GM11168 (cell line): ENCODE measurements at regions not wholly inside any gene's neighbourhood (a gene's known extent, or its start where the extent isn't known, plus 50 kb on each side); places are given as distances from the start of the nearest gene placed in this dataset.
"Not testable (repeated sequence)": the region's sequence is repeated elsewhere in the genome, so short reads cannot be mapped to it uniquely, and the experiment has no call there.

ENCODE experiments used
- in situ Hi-C: fragments of 300-500 bp; cut with MboI; formaldehyde crosslinking; loops from one replicate; pipeline ENCODE4 v1.12.0; 2022; ENCODE audit warnings: low sequenced_read_pairs; ENCODE audit not compliant: unreplicated experiment

- in situ Hi-C loops, result no loop called here
Measured at GRCh38 chr1:222940095-222940494, 125.3 kb downstream of the DISP1 start.

- in situ Hi-C loops, result no loop called here
Measured at GRCh38 chr1:222940906-222941305, 126.1 kb downstream of the DISP1 start.

DNA sequence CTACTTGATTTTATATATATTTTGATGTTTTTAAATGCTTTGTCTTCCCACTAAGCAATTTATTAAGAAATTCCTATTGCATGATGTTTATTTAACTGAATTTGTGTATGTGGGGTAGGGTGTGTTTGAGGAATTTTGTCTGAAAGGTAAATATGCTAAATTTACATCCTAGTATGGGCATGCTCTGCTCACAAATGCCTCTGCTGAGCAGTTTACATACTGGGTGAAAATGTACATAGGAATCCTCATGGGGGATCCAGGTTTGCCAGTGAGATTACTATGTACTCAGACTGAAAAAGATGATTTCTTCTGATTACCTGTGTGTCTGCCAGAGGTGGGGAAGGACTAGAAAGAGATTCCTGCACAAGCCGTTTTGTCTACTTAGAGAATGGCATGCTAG is 126.6 kb downstream of the DISP1 start:
- in situ Hi-C loops, result no loop called here

- in situ Hi-C loops, result no loop called here
Measured at GRCh38 chr1:222946436-222946835, 131.6 kb downstream of the DISP1 start.

DNA sequence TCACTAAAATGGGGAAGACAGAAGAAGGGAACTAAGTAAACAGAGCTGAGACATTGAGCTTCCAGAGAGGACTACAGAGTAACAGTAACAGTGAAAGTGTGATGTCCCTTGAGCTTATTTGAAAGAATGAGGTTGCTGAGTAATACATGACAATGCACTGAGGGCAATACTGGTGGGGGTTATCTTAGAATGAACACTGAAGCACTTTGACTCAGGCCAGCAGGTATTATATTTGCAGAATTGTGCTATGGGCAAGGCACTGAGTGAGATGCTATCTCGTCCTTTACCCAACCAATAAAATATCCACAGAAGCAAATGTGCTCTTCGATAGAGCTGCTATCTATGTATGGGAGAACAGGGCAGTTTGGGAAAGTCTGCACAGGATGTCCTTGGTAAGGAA is 133.2 kb downstream of the DISP1 start:
- in situ Hi-C loops, result no loop called here

GRCh38 chr1:222950892-222951291 is 136.1 kb downstream of the DISP1 start:
- in situ Hi-C loops, result no loop called here

- in situ Hi-C loops, result no loop called here
Measured at GRCh38 chr1:222953585-222953984, 138.7 kb downstream of the DISP1 start.

GRCh38 chr1:222955964-222956363 is 141.1 kb downstream of the DISP1 start:
- in situ Hi-C loops, result no loop called here

GRCh38 chr1:222956601-222957000 is 141.8 kb downstream of the DISP1 start:
- in situ Hi-C loops, result no loop called here

DNA sequence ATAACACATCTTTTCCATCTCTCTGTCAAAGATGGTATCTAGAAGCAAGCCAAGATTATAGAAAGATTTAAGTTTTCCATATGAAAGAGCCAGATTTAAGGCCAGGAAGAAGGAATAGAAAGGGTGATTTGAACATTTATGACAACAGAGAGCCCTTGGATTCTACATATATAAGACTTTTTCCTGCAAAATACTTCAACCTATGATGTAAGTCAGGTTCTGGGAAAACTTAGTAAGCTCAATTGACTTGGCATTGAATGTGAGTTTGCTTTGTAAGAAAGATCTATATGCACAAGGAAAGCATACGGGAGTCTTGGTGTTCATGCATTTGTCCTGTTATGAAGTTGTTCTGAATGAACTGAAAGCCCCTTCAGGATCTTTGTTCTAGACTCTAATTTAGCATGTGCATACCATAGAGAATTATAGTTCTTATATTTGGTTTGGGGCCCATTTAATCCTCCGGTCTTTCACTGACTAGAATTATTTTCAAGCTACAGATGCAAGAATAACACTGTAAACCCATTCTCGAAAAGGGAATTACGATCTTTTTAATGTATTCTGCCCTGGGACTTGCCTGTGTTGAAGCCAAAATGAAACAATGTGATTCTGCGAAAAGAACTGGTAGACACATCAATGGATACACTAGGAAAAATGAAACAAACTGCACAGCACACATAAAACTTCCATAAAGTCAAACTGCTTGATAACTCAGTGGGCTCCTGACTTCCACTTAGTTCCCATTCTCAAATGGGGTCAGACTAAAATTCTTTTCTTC is 152.8 kb downstream of the DISP1 start:
- in situ Hi-C loops, result no loop called here

DNA sequence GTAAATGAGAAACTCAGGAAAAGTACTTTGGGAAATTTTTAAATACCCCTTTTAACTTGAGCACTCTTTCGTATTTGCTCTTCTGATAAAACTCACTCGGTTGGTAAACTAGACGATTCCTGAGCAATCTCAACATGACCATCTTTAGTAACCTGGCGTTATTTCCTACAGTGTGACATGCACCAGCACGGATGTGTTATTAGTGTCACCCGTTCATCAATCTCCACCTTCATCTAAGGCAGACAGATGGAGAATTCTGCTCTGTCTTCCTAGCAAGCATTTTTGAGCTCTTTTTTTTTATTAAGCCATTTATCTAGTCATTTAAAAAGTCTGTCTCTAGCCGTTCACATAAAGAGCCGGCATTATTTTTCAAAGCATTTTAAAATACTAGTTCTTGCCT is 155.2 kb downstream of the DISP1 start:
- in situ Hi-C loops, result no loop called here

DNA sequence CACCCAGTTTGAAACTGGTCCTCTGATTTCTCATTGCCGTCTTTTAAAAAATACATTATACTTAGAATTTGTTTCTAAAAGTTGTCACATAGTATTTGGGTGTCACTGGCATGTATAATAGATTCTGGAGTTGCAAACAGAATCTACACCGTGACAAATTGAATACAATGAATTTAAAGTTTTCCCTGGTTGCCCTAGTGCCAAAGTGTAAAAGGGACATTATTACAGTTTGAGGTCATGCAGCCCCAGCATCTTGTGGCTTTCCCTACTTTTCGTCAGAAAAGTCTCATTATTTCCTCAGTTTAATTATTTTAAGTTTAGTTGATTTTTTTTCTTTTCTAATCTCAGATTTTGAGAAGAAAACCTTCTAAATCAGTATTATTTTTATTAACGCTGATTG is 155.9 kb downstream of the DISP1 start:
- in situ Hi-C loops, result no loop called here

- in situ Hi-C loops, result no loop called here
Measured at GRCh38 chr1:222971146-222971545, 156.3 kb downstream of the DISP1 start.

- in situ Hi-C loops, result no loop called here
Measured at GRCh38 chr1:222973561-222973960, 158.7 kb downstream of the DISP1 start.

DNA sequence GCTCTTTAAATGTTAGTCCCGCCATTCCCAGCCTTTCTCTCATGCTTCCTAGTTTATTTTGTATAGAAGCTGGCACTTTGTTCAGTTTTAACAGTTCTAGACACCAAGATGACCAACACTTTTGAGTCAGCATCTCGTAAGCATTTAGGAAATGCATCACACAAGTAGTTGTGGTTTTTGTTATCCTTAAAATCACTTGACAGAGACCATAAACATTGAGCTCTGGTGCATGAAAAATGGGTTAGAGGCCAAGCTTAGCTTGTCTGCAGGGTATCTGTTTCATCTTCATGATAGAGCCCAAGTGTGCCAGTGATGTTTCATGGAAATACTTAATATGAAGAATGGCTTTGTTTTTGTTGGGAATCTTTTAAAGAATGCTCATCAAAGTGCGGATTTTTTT is 159.7 kb downstream of the DISP1 start:
- in situ Hi-C loops, result no loop called here

DNA sequence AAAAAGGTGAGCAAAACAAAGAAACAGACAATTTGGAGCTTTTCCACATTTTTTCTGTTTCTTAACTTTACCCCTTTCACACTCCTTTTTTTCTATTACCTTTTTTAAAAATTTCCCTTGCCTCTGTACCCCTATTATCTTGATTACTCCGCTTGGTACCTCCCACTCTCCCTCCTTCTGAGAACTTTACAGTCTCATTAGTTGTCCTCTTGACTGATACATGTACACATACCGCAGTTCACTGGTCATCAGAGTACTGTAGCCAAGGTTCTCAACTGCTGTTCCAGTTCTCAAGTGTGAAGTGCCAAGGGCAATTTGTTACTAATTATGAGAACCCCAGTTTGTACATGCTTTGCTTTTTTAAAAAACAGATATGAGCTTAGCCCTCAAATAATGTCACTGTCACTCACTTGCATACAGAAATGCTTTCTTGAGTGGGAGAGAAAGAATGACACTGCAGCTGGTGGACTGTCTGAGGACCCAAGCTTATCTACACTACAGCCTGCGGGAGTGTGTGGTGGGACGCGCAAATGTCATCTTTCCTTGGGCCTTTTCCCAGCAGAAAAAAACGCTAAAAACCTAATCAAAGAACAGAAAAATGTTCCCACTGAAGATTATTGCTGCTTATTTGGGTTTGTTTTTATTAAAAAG is 160.8 kb downstream of the DISP1 start:
- in situ Hi-C loops, result no loop called here

DNA sequence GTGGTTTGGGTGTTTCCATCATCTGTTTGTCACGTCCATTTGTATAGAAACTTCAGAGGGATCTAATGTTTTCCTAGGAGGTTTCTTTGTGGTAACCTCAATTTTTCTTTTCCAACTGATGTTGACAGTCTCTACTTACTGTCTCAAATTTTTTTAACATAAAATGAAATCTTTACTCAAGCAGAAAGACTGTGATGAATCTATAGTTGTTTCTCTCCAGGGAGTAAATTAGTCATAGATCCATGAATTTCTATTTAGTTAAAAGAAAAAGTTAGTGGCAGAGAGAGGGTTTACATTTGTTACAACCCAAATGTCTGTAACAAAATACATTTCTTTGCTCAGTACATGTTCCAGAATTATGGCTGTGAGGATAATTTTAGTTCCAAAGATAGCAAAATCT is 161.6 kb downstream of the DISP1 start:
- in situ Hi-C loops, result no loop called here

GRCh38 chr1:222977294-222977693 is 162.5 kb downstream of the DISP1 start:
- in situ Hi-C loops, result not testable (repeated sequence)

- in situ Hi-C loops, result no loop called here
Measured at GRCh38 chr1:222979561-222979960, 163.5 kb downstream of the TLR5 start.

DNA sequence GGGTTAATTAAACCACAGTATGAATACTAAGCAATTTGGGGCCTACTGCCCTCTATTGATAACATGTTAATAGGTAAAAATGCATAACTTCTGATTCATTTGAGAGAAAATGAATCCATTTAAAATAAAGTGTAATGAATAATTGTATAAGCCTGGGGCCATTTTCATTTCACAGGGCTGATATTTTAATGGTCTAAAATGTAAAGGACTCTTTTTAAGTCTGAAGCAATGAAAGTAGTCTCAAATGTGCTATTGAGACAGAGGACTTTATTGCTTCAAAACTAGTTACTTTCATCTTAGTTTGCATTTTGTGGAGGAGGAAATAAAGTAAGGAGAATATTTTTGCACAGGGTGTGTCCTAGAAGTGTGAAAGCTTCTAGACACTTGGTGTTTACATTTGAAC is 155.4 kb downstream of the TLR5 start:
- in situ Hi-C loops, result no loop called here

GRCh38 chr1:222989443-222989842 is 153.6 kb downstream of the TLR5 start:
- in situ Hi-C loops, result no loop called here

GRCh38 chr1:222991177-222991576 is 151.9 kb downstream of the TLR5 start:
- in situ Hi-C loops, result no loop called here
